ENCODE measurements at regions not wholly inside any gene's neighbourhood (a gene's known extent, or its start where the extent isn't known, plus 50 kb on each side); places are given as distances from the start of the nearest gene placed in this dataset.
"Not testable (repeated sequence)": the region's sequence is repeated elsewhere in the genome, so short reads cannot be mapped to it uniquely, and the experiment has no call there.

- DNase-seq (ENCODE audit: low read depth) = peak; percentile 9
Measured at GRCh38 chr12:60191676-60192359, 596.0 kb downstream of the SLC16A7 start.

- DNase-seq (ENCODE audit: low read depth) = no peak
Measured at GRCh38 chr12:60194678-60195077, 598.8 kb downstream of the SLC16A7 start.

DNA sequence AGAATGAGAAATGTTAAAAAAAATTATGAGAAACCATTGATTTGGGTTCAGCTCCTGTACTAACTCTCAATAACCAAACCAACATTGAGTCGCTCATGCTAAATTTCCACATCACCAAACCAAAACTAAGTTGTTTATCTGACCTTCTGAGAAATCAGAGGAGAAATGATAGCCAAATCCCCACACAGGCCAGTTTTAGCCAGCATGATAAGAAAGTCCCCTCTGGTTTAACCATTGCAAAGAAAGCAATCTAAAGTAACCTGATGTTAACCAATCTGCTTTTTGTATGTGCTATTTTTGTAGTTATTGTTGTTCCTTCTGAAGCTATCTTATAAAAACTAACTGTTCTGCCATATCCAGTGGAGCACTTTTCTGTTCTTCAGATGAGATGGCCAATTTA, 599.7 kb downstream of the SLC16A7 start:
- no peak for DNase-seq (ENCODE audit: low read depth)

- no peak for DNase-seq (ENCODE audit: low read depth)
Measured at GRCh38 chr12:60196366-60196765, 600.5 kb downstream of the SLC16A7 start.

- DNase-seq (ENCODE audit: low read depth) = no peak
Measured at GRCh38 chr12:60197589-60197988, 601.8 kb downstream of the SLC16A7 start.

DNA sequence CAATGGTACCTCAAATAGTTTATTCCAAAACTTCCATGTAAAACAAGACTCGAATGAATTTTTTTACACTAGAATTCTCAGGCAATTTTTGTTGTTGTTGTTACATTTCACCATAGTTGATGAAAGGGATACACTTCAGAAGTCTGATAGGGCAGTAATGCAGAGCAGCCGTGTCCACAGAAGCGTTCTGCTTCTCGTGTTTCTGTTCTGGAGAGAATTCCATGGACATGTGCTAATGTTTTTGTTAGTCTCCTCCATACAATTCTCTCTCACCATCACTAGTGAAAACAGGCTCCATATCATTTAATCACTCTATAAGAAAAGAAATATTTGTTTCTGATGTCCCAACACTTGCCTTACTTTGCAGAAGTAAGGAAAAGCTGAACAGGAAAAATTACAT, 606.1 kb downstream of the SLC16A7 start:
- peak; percentile 34 for DNase-seq (ENCODE audit: low read depth)

DNA sequence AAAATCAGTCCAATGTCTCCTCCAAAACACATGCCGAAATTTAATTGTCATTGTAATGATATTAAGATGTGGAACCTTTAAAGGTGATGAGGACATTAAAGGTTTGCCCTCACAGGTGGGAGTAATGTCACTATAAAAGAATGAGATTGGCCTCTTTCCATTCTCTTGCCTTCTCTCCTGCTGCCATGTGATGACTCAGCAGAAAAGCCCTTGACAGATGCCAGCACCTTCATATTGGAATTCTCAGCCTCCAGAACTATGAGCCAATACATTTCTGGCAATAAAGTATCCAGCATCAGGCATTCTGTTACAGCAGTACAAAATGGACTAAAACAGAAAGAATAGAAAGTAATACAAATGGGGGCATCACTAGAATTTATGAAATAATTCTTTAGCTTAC, 609.7 kb downstream of the SLC16A7 start:
- peak; percentile 41 for DNase-seq (ENCODE audit: low read depth)

DNA sequence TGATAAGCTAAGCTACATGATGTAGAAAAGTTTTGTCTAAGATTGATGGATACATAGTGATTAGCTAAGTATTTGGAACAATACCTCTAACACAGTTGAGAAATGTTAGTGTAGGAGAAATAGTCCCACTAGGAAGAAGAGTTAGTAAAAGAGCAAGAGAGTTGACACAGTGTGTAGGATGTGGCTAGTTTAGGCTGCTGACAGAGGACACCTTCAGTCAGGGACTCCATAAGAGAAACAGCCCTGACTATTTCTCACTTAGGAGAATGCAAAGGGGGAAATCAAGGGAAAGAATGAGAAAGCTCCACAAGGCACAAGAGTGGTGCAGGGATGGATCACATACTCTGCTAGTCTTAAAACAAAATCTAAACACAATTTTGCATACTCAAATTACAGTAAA, 613.7 kb downstream of the SLC16A7 start:
- DNase-seq (ENCODE audit: low read depth) = no peak

- no peak for DNase-seq (ENCODE audit: low read depth)
Measured at GRCh38 chr12:60209933-60210332, 614.1 kb downstream of the SLC16A7 start.

DNA sequence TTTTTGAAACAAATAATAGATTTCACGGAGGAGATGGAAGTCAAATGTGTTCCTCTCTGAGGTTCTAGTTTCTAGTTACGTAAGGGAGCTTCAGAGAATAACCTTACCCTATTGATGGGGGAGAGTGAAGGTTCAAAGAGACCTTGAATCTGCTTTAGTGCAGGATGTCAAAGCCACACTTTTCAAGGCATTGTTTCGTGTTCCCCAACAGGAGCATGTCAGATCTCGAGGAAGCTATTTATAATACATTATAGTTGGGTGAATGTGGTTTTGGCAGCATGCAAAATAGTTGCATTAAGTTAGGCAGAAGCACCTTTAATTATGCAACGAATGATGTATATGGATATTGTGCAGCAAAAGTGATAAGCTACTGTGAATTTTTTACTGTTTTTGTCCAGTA, 614.9 kb downstream of the SLC16A7 start:
- DNase-seq (ENCODE audit: low read depth) = no peak

DNA sequence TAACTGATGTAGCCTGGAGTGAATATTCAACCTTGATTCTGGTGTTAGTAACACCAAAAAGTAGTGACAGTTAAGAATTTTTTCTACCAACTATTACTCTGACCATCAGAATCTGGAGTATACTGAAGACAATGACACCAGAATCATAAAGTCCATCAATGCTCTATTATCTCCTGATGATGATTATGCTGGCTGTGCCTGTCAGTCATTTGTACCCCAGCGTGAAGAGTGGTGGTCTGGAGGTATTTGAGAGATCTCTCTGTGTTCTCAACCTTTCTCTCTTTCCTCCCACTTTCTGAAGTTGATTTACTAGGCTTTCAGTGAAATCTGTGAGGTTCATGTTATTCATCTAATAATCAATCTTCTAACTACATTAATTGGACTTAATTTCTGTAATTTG, 615.4 kb downstream of the SLC16A7 start:
- DNase-seq (ENCODE audit: low read depth) = no peak

- DNase-seq (ENCODE audit: low read depth) = no peak
Measured at GRCh38 chr12:60212159-60213000, 616.6 kb downstream of the SLC16A7 start.

GRCh38 chr12:60213272-60213671, 617.4 kb downstream of the SLC16A7 start:
- DNase-seq (ENCODE audit: low read depth) = not testable (repeated sequence)

DNA sequence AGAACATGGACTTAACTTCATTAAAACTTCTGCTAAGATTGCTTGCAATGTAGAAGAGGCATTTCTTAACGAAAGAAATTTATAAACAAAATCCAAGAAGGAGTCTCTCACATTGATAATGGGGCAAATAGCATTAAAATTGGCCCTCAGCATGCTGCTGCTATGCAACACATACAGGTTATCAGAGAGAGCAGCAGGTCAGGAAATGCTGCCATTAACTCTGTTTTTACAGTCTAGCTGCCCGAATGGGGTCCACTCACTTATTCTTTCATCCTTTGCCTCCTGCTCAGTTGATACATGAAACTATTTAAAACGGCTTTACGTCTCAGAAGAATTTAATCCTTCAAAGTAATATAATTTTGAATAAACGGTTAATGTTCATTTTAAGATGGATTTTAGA, 620.4 kb downstream of the SLC16A7 start:
- DNase-seq (ENCODE audit: low read depth) = no peak

GRCh38 chr12:60223242-60223641, 627.4 kb downstream of the SLC16A7 start:
- no peak for DNase-seq (ENCODE audit: low read depth)

GRCh38 chr12:60225216-60226000, 629.6 kb downstream of the SLC16A7 start:
- no peak for DNase-seq (ENCODE audit: low read depth)

DNA sequence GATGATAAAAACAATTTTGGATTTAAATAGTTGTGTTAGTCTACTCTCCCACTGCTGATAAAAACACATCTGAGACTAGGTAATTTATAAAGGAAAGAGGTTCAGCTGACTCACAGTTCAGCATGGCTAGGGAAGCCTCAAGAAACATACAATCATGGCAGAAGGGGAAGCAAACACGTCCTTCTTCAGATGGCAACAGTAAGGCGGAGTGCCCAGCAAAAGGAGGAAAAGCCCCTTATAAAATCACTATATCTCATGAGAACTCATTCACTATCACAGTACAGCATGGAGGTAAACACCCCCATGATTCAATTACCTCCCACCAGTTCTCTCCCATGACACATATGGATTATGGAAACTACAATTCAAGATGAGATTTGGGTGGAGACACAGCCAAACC, 632.1 kb downstream of the SLC16A7 start:
- DNase-seq (ENCODE audit: low read depth) = no peak

- DNase-seq (ENCODE audit: low read depth) = no peak
Measured at GRCh38 chr12:60230056-60230455, 634.2 kb downstream of the SLC16A7 start.

GRCh38 chr12:60231303-60231702, 635.5 kb downstream of the SLC16A7 start:
- DNase-seq (ENCODE audit: low read depth) = no peak

GRCh38 chr12:60231976-60232907, 636.4 kb downstream of the SLC16A7 start:
- DNase-seq (ENCODE audit: low read depth) = no peak

Measured in myocyte (in vitro differentiated cells).